Endometrium (tissue), 2 donors: ENCODE measurements at regions not wholly inside any gene's neighbourhood (a gene's known extent, or its start where the extent isn't known, plus 50 kb on each side); places are given as distances from the start of the nearest gene placed in this dataset.
A peak's percentile ranks its signal among the peaks of the same experiment; 100 is the strongest.

Source experiments
- FAIRE-seq: peaks from 2 replicates; lab custom pipeline; 2012; peaks lifted over from hg19 to GRCh38; lab: Jason Lieb, UNC
- donor health status: control.
- donor health status: control.

GRCh38 chr13:57443494-57443893 is 188.1 kb upstream of the PCDH17 start:
- no peak for FAIRE-seq

- no peak for FAIRE-seq
These were observed 181.2 kb upstream of the PCDH17 start for GRCh38 chr13:57450356-57450755.

- FAIRE-seq = no peak
These were observed 179.3 kb upstream of the PCDH17 start for GRCh38 chr13:57452228-57452627.

- FAIRE-seq = no peak
These were observed 161.1 kb upstream of the PCDH17 start for GRCh38 chr13:57470491-57470890.

- no peak for FAIRE-seq
These were observed 140.2 kb upstream of the PCDH17 start for GRCh38 chr13:57491318-57491717.

GRCh38 chr13:57507752-57508463 is 123.6 kb upstream of the PCDH17 start:
- FAIRE-seq = no peak

- no peak for FAIRE-seq
These were observed 119.9 kb upstream of the PCDH17 start for GRCh38 chr13:57511603-57512002.

- no peak for FAIRE-seq
These were observed 104.3 kb upstream of the PCDH17 start for GRCh38 chr13:57527114-57527735.

- FAIRE-seq = no peak
These were observed 100.3 kb upstream of the PCDH17 start for GRCh38 chr13:57531256-57531655.

- no peak for FAIRE-seq
These were observed 84.6 kb upstream of the PCDH17 start for GRCh38 chr13:57546942-57547341.

- no peak for FAIRE-seq
These were observed 79.1 kb upstream of the PCDH17 start for GRCh38 chr13:57552437-57552836.

- FAIRE-seq = no peak
These were observed 77.6 kb upstream of the PCDH17 start for GRCh38 chr13:57553932-57554331.

- no peak for FAIRE-seq
These were observed 73.5 kb upstream of the PCDH17 start for GRCh38 chr13:57558051-57558467.

GRCh38 chr13:57568865-57569264 is 62.7 kb upstream of the PCDH17 start:
- no peak for FAIRE-seq

- FAIRE-seq = peak; percentile 43
These were observed 61.6 kb upstream of the PCDH17 start for GRCh38 chr13:57569986-57570385.
